Uterus (tissue), 3 donors: ENCODE measurements at regions not wholly inside any gene's neighbourhood (a gene's known extent, or its start where the extent isn't known, plus 50 kb on each side); places are given as distances from the start of the nearest gene placed in this dataset.

Source experiments
- DNase-seq, 2 donors: peaks; one replicate each; pipeline ENCODE4 v3.0.0-alpha.2; 2019 to 2020
- H3K27ac ChIP-seq, 2 donors: fragments of 200-600 bp; sonication (generic); 1 replicate in 1 of 2; 2 replicates in 1 of 2; pipeline ENCODE4 v1.5.1; 2016 to 2018
- H3K27me3 ChIP-seq, 2 donors: fragments of 200-600 bp; sonication (generic); one replicate each; pipeline ENCODE4 v1.5.1; 2018 to 2019; ENCODE audit warnings: control low read depth in 1 of 2
- H3K36me3 ChIP-seq, 2 donors: fragments of 200-600 bp; sonication (generic); one replicate each; pipeline ENCODE4 v1.5.1; 2019; ENCODE audit warnings: control low read depth in 1 of 2
- H3K4me1 ChIP-seq, 2 donors: fragments of 200-600 bp; sonication (generic); one replicate each; pipeline ENCODE4 v1.5.1; 2018 to 2019; ENCODE audit warnings: control low read depth in 1 of 2
- H3K4me3 ChIP-seq, 2 donors: fragments of 200-600 bp; sonication (generic); 1 replicate in 1 of 2; 2 replicates in 1 of 2; pipeline ENCODE4 v1.5.1; 2018 to 2019; ENCODE audit warnings: mild to moderate bottlenecking in 1 of 2
- H3K9me3 ChIP-seq, 2 donors: fragments of 200-600 bp; sonication (generic); one replicate each; pipeline ENCODE4 v1.5.1; 2019; ENCODE audit warnings: control low read depth in 1 of 2
- POLR2A ChIP-seq, 2 donors: fragments of 450-650 bp; IDR thresholded peaks; one replicate each; pipeline ENCODE4 v1.6.1; 2016; ENCODE audit warnings: antibody characterized with exemption in 2 of 2, mild to moderate bottlenecking in 1 of 2, moderate library complexity in 1 of 2
- intact Hi-C: fragments of 100-400 bp; cut with DNase I; formaldehyde crosslinking; loops from one replicate; pipeline ENCODE4 v1.15.1; 2023; ENCODE audit warnings: low total_unique reads
- TF ChIP-seq, protein P1 (sequence below), 4 experiments: fragments of 200-600 bp in 2 of 4; fragments of 450-650 bp in 2 of 4; sonication (generic) in 2 of 4; IDR thresholded peaks; one replicate each; pipeline ENCODE4 v1.5.1; 2016 to 2019; ENCODE audit warnings: antibody characterized with exemption in 4 of 4, mild to moderate bottlenecking in 2 of 4, moderate library complexity in 1 of 4
- donor health status: DM: yes; HTN: yes; CAD: no.

DNA sequence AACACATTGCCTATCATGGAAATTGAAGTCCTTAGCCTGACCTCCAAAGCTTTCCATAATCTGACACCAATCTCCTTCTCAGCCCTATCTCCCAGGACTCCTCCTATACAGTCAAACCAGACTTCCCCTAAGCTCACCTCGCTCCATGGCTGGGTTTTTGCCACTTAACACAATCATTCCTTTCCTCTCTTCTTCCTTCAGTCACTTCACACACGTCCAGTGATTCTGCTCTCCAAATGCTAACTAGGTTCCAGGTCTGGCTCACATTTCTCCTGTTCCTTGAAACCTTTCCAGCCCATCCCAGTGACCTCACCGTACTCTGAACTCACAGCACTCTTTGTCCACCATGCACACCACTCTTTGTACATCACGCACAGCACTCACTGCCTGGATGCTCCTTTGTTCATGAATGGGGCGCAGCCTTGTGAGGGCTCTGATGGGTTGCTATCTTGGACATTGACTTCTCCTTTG, 98.4 kb downstream of the GLUL start:
- Histone ChIP-seq H3K4me3 (no peak overlapping the region), H3K36me3 (no peaks in the 10 kb centered on the region), H3K27me3 (no peaks in the 10 kb centered on the region), H3K4me1 (no peaks in the 10 kb centered on the region), H3K9me3 (no peaks in the 10 kb centered on the region), H3K27ac (no peak overlapping the region)
- TF ChIP-seq, protein P1, sequence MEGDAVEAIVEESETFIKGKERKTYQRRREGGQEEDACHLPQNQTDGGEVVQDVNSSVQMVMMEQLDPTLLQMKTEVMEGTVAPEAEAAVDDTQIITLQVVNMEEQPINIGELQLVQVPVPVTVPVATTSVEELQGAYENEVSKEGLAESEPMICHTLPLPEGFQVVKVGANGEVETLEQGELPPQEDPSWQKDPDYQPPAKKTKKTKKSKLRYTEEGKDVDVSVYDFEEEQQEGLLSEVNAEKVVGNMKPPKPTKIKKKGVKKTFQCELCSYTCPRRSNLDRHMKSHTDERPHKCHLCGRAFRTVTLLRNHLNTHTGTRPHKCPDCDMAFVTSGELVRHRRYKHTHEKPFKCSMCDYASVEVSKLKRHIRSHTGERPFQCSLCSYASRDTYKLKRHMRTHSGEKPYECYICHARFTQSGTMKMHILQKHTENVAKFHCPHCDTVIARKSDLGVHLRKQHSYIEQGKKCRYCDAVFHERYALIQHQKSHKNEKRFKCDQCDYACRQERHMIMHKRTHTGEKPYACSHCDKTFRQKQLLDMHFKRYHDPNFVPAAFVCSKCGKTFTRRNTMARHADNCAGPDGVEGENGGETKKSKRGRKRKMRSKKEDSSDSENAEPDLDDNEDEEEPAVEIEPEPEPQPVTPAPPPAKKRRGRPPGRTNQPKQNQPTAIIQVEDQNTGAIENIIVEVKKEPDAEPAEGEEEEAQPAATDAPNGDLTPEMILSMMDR (IDR thresholded peaks at IDR 0.05): no peak
- no peak for TF ChIP-seq POLR2A (IDR thresholded peaks at IDR 0.05)
- intact Hi-C loops: no loop called here
- DNase-seq: no peak

- Histone ChIP-seq H3K4me1 (no peaks in the 10 kb centered on the region), H3K4me3 (no peak overlapping the region), H3K9me3 (no peaks in the 10 kb centered on the region), H3K36me3 (no peaks in the 10 kb centered on the region), H3K27ac (no peak overlapping the region), H3K27me3 (no peaks in the 10 kb centered on the region)
- TF ChIP-seq, protein P1 (IDR thresholded peaks at IDR 0.05): no peak
- TF ChIP-seq POLR2A (IDR thresholded peaks at IDR 0.05): no peak
- intact Hi-C loops: no loop called here
- no peak for DNase-seq
Observed at GRCh38 chr1:182292193-182292741, 99.3 kb downstream of the GLUL start.

DNA sequence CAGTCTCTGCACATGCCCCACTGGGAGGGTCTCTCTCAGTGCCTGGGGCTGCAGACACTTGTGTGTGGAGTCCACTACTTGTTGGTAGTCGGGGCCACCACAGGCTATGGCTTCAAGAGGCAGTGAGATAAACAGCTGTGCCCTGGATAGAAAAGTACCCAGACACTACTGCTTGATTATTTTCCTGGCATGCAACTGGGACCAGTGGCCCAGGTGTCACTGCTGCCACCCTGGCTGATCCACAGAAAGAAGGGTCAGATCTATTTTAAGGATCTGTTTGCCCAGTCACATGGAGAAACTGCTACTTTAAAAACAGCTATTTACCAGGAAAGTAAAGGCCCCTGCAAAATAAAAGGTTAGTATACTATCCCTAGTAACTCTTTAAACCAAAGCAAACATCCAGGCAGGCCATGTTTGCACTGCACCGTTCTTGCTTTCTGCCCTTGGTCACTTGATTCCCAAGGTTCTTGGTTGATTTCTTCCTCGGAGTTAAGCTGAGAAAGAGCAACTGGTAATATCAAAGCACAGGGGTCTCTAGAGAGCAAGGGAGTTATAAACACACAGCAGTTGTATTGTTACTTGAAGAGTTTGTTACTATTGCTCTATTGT, 99.9 kb downstream of the GLUL start:
- Histone ChIP-seq H3K36me3 (no peaks in the 10 kb centered on the region), H3K4me3 (no peak overlapping the region), H3K27me3 (no peaks in the 10 kb centered on the region), H3K27ac (no peak overlapping the region), H3K4me1 (no peaks in the 10 kb centered on the region), H3K9me3 (no peaks in the 10 kb centered on the region)
- no peak for TF ChIP-seq POLR2A (IDR thresholded peaks at IDR 0.05)
- TF ChIP-seq, protein P1 (IDR thresholded peaks at IDR 0.05): no peak
- no peak for DNase-seq
- intact Hi-C loops: no loop called here

- H3K27ac ChIP-seq: peak overlapping the region; percentile 57 to 83
- no peaks in the 10 kb centered on the region for H3K36me3 ChIP-seq
- H3K4me3 ChIP-seq: no peak overlapping the region
- no peaks in the 10 kb centered on the region for H3K4me1 ChIP-seq
- intact Hi-C loops: no loop called here
- H3K27me3 ChIP-seq: no peaks in the 10 kb centered on the region
- TF ChIP-seq, protein P1 (IDR thresholded peaks at IDR 0.05): no peak
- no peak for TF ChIP-seq POLR2A (IDR thresholded peaks at IDR 0.05)
- no peak for DNase-seq
- no peaks in the 10 kb centered on the region for H3K9me3 ChIP-seq
Observed at GRCh38 chr1:182288749-182289604, 102.6 kb downstream of the GLUL start.

DNA sequence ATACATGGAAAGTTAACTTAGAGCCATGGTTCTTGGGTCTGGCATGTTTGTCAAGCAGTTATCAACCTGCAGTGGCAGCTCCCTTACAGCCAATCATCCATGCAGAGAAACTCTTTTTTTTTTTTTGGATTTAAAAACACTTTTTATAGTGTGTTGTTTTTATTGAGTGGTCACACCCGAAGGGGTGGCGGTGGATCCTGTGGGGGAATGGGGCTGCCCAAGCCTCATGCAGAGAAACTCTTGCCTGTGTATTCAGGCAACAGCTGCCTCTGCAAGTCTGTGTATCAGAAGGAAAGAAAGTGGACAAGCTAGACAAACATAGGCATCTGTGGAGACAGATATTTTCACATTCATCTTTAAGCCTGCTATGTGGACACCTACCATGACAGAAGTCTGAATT, 104.8 kb downstream of the GLUL start:
- H3K9me3 ChIP-seq: no peaks in the 10 kb centered on the region
- H3K4me1 ChIP-seq: no peaks in the 10 kb centered on the region
- no peaks in the 10 kb centered on the region for H3K36me3 ChIP-seq
- H3K27me3 ChIP-seq: no peaks in the 10 kb centered on the region
- intact Hi-C loops: no loop called here
- TF ChIP-seq, protein P1 (IDR thresholded peaks at IDR 0.05): no peak
- no peak for TF ChIP-seq POLR2A (IDR thresholded peaks at IDR 0.05)
- DNase-seq: no peak
- no peak overlapping the region for H3K27ac ChIP-seq
- H3K4me3 ChIP-seq: no peak overlapping the region
